WTC11 (cell line): ENCODE measurements at regions not wholly inside any gene's neighbourhood (a gene's known extent, or its start where the extent isn't known, plus 50 kb on each side); places are given as distances from the start of the nearest gene placed in this dataset.

Experiments
- ATAC-seq: fragments of 200-7000 bp; cut with Tn5 transposase; 2 replicates; pipeline ENCODE4 v1.10.0; 2021; ENCODE audit warnings: mild to moderate bottlenecking, moderate library complexity
- CTCF ChIA-PET: fragments of 300-600 bp; sonication (Branson Sonifier 250); formaldehyde crosslinking; loops from one replicate; lab custom pipeline; 2021; ENCODE audit warnings: antibody characterized with exemption; lab: Charles Lee
- POLR2A ChIA-PET: fragments of 350-600 bp; sonication (Branson Sonifier 250); formaldehyde crosslinking; loops from one replicate; lab custom pipeline; 2021; ENCODE audit warnings: antibody characterized with exemption; lab: Charles Lee
- DNase-seq: peaks from one replicate; pipeline ENCODE4 v3.0.0; 2021; ENCODE audit warnings: low spot score
- H3K27ac Mint-ChIP-seq: 2 replicates; pipeline ENCODE4 v1.8.0; 2021; ENCODE audit warnings: mixed read lengths
- H3K27me3 Mint-ChIP-seq: 2 replicates; pipeline ENCODE4 v1.8.0; 2021; ENCODE audit warnings: low read depth, mild to moderate bottlenecking, moderate library complexity, mixed read lengths
- H3K36me3 Mint-ChIP-seq: 2 replicates; pipeline ENCODE4 v1.8.0; 2021; ENCODE audit warnings: mixed read lengths
- H3K4me1 Mint-ChIP-seq: 2 replicates; pipeline ENCODE4 v1.8.0; 2022; ENCODE audit warnings: mixed read lengths
- H3K4me3 Mint-ChIP-seq: 2 replicates; pipeline ENCODE4 v1.8.0; 2021; ENCODE audit warnings: mild to moderate bottlenecking, moderate library complexity, mixed read lengths
- H3K9me3 Mint-ChIP-seq: 2 replicates; pipeline ENCODE4 v1.8.0; 2021; ENCODE audit warnings: mixed read lengths
- FOXK1 ChIP-seq: sonication (generic); formaldehyde crosslinking; IDR thresholded peaks from 2 replicates; pipeline ENCODE4 v1.8.0; 2022; ENCODE audit warnings: mild to moderate bottlenecking, moderate library complexity, missing genetic modification reagents
- GRHL2 ChIP-seq: fragments of 250-450 bp; sonication (Bioruptor Pico); IDR thresholded peaks from 2 replicates; pipeline ENCODE4 v1.8.0; 2022; ENCODE audit warnings: mild to moderate bottlenecking, moderate library complexity; ENCODE audit not compliant: insufficient replicate concordance, severe bottlenecking
- IRF2 ChIP-seq: sonication (generic); formaldehyde crosslinking; IDR thresholded peaks from 2 replicates; pipeline ENCODE4 v1.8.0; 2022; ENCODE audit warnings: low read depth, missing genetic modification reagents, borderline replicate concordance
- JAZF1 ChIP-seq: fragments of 250-450 bp; sonication (Bioruptor Pico); IDR thresholded peaks from 2 replicates; pipeline ENCODE4 v1.9.0; 2021; ENCODE audit warnings: moderate library complexity, mild to moderate bottlenecking, inconsistent platforms
- KAT7 ChIP-seq: sonication (generic); formaldehyde crosslinking; IDR thresholded peaks from 2 replicates; pipeline ENCODE4 v1.8.1; 2023; ENCODE audit warnings: missing genetic modification reagents, mild to moderate bottlenecking, borderline replicate concordance
- OVOL2 ChIP-seq: fragments of 250-450 bp; sonication (Bioruptor Pico); IDR thresholded peaks from 2 replicates; pipeline ENCODE4 v1.9.0; 2021; ENCODE audit warnings: mild to moderate bottlenecking, borderline replicate concordance
- RELA ChIP-seq: sonication (generic); formaldehyde crosslinking; IDR thresholded peaks from 2 replicates; pipeline ENCODE4 v1.8.1; 2022; ENCODE audit warnings: missing genetic modification reagents, mild to moderate bottlenecking, borderline replicate concordance
- ZNF121 ChIP-seq: sonication (generic); formaldehyde crosslinking; IDR thresholded peaks from 2 replicates; pipeline ENCODE4 v1.8.0; 2023; ENCODE audit warnings: missing genetic modification reagents
- ZNF263 ChIP-seq: sonication (generic); formaldehyde crosslinking; IDR thresholded peaks from 2 replicates; pipeline ENCODE4 v1.8.1; 2022; ENCODE audit warnings: low read depth, mild to moderate bottlenecking, moderate library complexity, missing genetic modification reagents
- TF ChIP-seq, protein P1 (sequence below): fragments of 250-450 bp; sonication (Bioruptor Pico); IDR thresholded peaks from 2 replicates; pipeline ENCODE4 v1.8.0; 2021; ENCODE audit warnings: mild to moderate bottlenecking
- TF ChIP-seq, protein P2 (sequence below): fragments of 200-600 bp; IDR thresholded peaks from 2 replicates; pipeline ENCODE4 v1.8.0; 2022; ENCODE audit warnings: antibody characterized with exemption
- TF ChIP-seq, protein P3 (sequence below): fragments of 250-450 bp; sonication (Bioruptor Pico); IDR thresholded peaks from 2 replicates; pipeline ENCODE4 v1.9.0; 2021; ENCODE audit warnings: mild to moderate bottlenecking
- TF ChIP-seq, protein P4 (sequence below): sonication (generic); formaldehyde crosslinking; IDR thresholded peaks from 2 replicates; pipeline ENCODE4 v1.8.0; 2022; ENCODE audit warnings: mild to moderate bottlenecking, missing genetic modification reagents
- TF ChIP-seq, protein P5 (sequence below): sonication (generic); formaldehyde crosslinking; IDR thresholded peaks from 2 replicates; pipeline ENCODE4 v1.8.1; 2023; ENCODE audit warnings: mild to moderate bottlenecking, missing genetic modification reagents, borderline replicate concordance
- TF ChIP-seq, protein P6 (sequence below): fragments of 250-450 bp; sonication (Bioruptor Pico); IDR thresholded peaks from 2 replicates; pipeline ENCODE4 v1.9.0; 2021; ENCODE audit warnings: moderate library complexity, mild to moderate bottlenecking, inconsistent platforms, borderline replicate concordance

DNA sequence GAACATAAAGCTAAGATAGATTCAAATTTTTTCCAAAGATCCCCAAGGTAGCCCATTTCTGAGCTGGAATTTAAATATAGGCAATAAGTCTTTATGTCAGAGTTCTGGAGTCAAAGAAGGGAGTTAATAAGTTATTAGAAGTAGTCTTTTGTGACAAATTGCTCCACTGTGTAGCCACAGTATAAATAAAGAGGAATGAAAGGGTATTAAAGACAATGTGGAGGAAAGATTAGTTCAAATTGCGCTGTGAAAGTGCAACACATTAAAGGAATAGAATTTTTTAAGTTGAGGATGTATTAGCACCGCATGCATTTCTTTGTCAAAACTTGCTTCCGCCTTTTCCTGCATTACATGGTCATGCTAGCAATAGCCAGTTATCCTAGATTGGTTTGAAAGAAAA, 666.6 kb upstream of the CCDC54 start:
- ChIA-PET CTCF (no interaction called here), POLR2A (no interaction called here)
- Mint-ChIP-seq H3K4me1 (no peaks in the 10 kb centered on the region), H3K9me3 (peaks cover 5% of the 10 kb centered on the region; the same call in 1 of the 2 replicates), H3K27me3 (no peaks in the 10 kb centered on the region), H3K27ac (no peak overlapping the region; the same call in 1 of the 2 replicates), H3K4me3 (no peak overlapping the region), H3K36me3 (no peaks in the 10 kb centered on the region)
- no peak for DNase-seq
- ATAC-seq: no peak
- no peak for TF ChIP-seq RELA (CRISPR knock-in tag)
- no peak for TF ChIP-seq ZNF263 (CRISPR knock-in tag)
- TF ChIP-seq, protein P1, sequence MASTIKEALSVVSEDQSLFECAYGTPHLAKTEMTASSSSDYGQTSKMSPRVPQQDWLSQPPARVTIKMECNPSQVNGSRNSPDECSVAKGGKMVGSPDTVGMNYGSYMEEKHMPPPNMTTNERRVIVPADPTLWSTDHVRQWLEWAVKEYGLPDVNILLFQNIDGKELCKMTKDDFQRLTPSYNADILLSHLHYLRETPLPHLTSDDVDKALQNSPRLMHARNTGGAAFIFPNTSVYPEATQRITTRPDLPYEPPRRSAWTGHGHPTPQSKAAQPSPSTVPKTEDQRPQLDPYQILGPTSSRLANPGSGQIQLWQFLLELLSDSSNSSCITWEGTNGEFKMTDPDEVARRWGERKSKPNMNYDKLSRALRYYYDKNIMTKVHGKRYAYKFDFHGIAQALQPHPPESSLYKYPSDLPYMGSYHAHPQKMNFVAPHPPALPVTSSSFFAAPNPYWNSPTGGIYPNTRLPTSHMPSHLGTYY (CRISPR knock-in tag): no peak
- no peak for TF ChIP-seq JAZF1 (CRISPR knock-in tag)
- no peak for TF ChIP-seq KAT7 (CRISPR knock-in tag)
- TF ChIP-seq, protein P2, sequence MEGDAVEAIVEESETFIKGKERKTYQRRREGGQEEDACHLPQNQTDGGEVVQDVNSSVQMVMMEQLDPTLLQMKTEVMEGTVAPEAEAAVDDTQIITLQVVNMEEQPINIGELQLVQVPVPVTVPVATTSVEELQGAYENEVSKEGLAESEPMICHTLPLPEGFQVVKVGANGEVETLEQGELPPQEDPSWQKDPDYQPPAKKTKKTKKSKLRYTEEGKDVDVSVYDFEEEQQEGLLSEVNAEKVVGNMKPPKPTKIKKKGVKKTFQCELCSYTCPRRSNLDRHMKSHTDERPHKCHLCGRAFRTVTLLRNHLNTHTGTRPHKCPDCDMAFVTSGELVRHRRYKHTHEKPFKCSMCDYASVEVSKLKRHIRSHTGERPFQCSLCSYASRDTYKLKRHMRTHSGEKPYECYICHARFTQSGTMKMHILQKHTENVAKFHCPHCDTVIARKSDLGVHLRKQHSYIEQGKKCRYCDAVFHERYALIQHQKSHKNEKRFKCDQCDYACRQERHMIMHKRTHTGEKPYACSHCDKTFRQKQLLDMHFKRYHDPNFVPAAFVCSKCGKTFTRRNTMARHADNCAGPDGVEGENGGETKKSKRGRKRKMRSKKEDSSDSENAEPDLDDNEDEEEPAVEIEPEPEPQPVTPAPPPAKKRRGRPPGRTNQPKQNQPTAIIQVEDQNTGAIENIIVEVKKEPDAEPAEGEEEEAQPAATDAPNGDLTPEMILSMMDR: no peak
- TF ChIP-seq, protein P3, sequence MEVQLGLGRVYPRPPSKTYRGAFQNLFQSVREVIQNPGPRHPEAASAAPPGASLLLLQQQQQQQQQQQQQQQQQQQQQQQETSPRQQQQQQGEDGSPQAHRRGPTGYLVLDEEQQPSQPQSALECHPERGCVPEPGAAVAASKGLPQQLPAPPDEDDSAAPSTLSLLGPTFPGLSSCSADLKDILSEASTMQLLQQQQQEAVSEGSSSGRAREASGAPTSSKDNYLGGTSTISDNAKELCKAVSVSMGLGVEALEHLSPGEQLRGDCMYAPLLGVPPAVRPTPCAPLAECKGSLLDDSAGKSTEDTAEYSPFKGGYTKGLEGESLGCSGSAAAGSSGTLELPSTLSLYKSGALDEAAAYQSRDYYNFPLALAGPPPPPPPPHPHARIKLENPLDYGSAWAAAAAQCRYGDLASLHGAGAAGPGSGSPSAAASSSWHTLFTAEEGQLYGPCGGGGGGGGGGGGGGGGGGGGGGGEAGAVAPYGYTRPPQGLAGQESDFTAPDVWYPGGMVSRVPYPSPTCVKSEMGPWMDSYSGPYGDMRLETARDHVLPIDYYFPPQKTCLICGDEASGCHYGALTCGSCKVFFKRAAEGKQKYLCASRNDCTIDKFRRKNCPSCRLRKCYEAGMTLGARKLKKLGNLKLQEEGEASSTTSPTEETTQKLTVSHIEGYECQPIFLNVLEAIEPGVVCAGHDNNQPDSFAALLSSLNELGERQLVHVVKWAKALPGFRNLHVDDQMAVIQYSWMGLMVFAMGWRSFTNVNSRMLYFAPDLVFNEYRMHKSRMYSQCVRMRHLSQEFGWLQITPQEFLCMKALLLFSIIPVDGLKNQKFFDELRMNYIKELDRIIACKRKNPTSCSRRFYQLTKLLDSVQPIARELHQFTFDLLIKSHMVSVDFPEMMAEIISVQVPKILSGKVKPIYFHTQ (CRISPR knock-in tag): no peak
- no peak for TF ChIP-seq GRHL2 (CRISPR knock-in tag)
- TF ChIP-seq, protein P4, sequence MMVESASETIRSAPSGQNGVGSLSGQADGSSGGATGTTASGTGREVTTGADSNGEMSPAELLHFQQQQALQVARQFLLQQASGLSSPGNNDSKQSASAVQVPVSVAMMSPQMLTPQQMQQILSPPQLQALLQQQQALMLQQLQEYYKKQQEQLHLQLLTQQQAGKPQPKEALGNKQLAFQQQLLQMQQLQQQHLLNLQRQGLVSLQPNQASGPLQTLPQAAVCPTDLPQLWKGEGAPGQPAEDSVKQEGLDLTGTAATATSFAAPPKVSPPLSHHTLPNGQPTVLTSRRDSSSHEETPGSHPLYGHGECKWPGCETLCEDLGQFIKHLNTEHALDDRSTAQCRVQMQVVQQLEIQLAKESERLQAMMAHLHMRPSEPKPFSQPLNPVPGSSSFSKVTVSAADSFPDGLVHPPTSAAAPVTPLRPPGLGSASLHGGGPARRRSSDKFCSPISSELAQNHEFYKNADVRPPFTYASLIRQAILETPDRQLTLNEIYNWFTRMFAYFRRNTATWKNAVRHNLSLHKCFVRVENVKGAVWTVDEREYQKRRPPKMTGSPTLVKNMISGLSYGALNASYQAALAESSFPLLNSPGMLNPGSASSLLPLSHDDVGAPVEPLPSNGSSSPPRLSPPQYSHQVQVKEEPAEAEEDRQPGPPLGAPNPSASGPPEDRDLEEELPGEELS (CRISPR knock-in tag): no peak
- TF ChIP-seq IRF2 (CRISPR knock-in tag): no peak
- no peak for TF ChIP-seq FOXK1 (CRISPR knock-in tag)
- no peak for TF ChIP-seq ZNF121 (CRISPR knock-in tag)
- TF ChIP-seq, protein P5, sequence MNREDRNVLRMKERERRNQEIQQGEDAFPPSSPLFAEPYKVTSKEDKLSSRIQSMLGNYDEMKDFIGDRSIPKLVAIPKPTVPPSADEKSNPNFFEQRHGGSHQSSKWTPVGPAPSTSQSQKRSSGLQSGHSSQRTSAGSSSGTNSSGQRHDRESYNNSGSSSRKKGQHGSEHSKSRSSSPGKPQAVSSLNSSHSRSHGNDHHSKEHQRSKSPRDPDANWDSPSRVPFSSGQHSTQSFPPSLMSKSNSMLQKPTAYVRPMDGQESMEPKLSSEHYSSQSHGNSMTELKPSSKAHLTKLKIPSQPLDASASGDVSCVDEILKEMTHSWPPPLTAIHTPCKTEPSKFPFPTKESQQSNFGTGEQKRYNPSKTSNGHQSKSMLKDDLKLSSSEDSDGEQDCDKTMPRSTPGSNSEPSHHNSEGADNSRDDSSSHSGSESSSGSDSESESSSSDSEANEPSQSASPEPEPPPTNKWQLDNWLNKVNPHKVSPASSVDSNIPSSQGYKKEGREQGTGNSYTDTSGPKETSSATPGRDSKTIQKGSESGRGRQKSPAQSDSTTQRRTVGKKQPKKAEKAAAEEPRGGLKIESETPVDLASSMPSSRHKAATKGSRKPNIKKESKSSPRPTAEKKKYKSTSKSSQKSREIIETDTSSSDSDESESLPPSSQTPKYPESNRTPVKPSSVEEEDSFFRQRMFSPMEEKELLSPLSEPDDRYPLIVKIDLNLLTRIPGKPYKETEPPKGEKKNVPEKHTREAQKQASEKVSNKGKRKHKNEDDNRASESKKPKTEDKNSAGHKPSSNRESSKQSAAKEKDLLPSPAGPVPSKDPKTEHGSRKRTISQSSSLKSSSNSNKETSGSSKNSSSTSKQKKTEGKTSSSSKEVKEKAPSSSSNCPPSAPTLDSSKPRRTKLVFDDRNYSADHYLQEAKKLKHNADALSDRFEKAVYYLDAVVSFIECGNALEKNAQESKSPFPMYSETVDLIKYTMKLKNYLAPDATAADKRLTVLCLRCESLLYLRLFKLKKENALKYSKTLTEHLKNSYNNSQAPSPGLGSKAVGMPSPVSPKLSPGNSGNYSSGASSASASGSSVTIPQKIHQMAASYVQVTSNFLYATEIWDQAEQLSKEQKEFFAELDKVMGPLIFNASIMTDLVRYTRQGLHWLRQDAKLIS (CRISPR knock-in tag): no peak
- no peak for TF ChIP-seq OVOL2 (CRISPR knock-in tag)
- TF ChIP-seq, protein P6, sequence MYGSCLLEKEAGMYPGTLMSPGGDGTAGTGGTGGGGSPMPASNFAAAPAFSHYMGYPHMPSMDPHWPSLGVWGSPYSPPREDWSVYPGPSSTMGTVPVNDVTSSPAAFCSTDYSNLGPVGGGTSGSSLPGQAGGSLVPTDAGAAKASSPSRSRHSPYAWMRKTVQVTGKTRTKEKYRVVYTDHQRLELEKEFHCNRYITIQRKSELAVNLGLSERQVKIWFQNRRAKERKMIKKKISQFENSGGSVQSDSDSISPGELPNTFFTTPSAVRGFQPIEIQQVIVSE (CRISPR knock-in tag): no peak
